ENCODE measurements at regions not wholly inside any gene's neighbourhood (a gene's known extent, or its start where the extent isn't known, plus 50 kb on each side); places are given as distances from the start of the nearest gene placed in this dataset.

GRCh38 chr4:83758285-83758684 lies 222.4 kb downstream of the GPAT3 start:
- no peaks in the 10 kb centered on the region for H3K4me1 Mint-ChIP-seq
- TF ChIP-seq, protein P1, sequence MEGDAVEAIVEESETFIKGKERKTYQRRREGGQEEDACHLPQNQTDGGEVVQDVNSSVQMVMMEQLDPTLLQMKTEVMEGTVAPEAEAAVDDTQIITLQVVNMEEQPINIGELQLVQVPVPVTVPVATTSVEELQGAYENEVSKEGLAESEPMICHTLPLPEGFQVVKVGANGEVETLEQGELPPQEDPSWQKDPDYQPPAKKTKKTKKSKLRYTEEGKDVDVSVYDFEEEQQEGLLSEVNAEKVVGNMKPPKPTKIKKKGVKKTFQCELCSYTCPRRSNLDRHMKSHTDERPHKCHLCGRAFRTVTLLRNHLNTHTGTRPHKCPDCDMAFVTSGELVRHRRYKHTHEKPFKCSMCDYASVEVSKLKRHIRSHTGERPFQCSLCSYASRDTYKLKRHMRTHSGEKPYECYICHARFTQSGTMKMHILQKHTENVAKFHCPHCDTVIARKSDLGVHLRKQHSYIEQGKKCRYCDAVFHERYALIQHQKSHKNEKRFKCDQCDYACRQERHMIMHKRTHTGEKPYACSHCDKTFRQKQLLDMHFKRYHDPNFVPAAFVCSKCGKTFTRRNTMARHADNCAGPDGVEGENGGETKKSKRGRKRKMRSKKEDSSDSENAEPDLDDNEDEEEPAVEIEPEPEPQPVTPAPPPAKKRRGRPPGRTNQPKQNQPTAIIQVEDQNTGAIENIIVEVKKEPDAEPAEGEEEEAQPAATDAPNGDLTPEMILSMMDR (IDR thresholded peaks at IDR 0.05): no peak
- 100% methylated on average over 1 of the region's 1 CpG for WGBS (ENCODE audit: insufficient coverage)
- no peak for ATAC-seq
- no peaks in the 10 kb centered on the region for H3K36me3 ChIP-seq (ENCODE audit: control insufficient read depth, insufficient read depth, low read length)
- no peak overlapping the region for H3K4me3 Mint-ChIP-seq
- no peaks in the 10 kb centered on the region for H3K9me3 ChIP-seq (ENCODE audit: control insufficient read depth, insufficient read depth, low read length)
- H3K36me3 Mint-ChIP-seq: no peaks in the 10 kb centered on the region
- H3K4me3 ChIP-seq (ENCODE audit: low read length): no peak overlapping the region
- no peaks in the 10 kb centered on the region for H3K9me3 Mint-ChIP-seq
- H3K4me1 ChIP-seq (ENCODE audit: control insufficient read depth, insufficient read depth, low read length): no peaks in the 10 kb centered on the region
- intact Hi-C loops (cut with micrococcal nuclease): no loop called here
- no peaks in the 10 kb centered on the region for H3K27me3 Mint-ChIP-seq (ENCODE audit: low read depth in 2 of 2)
- H3K27ac ChIP-seq (ENCODE audit: low read length): no peak overlapping the region
- no peak overlapping the region for H3K27ac Mint-ChIP-seq
- no peaks in the 10 kb centered on the region for H3K27me3 ChIP-seq (ENCODE audit: control insufficient read depth, insufficient read depth, low read length)
- no peak for DNase-seq

GRCh38 chr4:83757121-83757621 lies 221.3 kb downstream of the GPAT3 start:
- Histone ChIP-seq H3K9me3 (ENCODE audit: control insufficient read depth, insufficient read depth, low read length) (no peaks in the 10 kb centered on the region), H3K27ac (ENCODE audit: low read length) (no peak overlapping the region), H3K4me1 (ENCODE audit: control insufficient read depth, insufficient read depth, low read length) (no peaks in the 10 kb centered on the region), H3K27me3 (ENCODE audit: control insufficient read depth, insufficient read depth, low read length) (no peaks in the 10 kb centered on the region), H3K36me3 (ENCODE audit: control insufficient read depth, insufficient read depth, low read length) (no peaks in the 10 kb centered on the region), H3K4me3 (ENCODE audit: low read length) (no peak overlapping the region)
- Mint-ChIP-seq H3K36me3 (no peaks in the 10 kb centered on the region), H3K9me3 (peaks cover 0 to 2% of the 10 kb centered on the region in 2 donors), H3K27me3 (ENCODE audit: low read depth in 2 of 2) (no peaks in the 10 kb centered on the region), H3K4me3 (no peak overlapping the region), H3K4me1 (no peaks in the 10 kb centered on the region), H3K27ac (no peak overlapping the region)
- intact Hi-C loops (cut with micrococcal nuclease): no loop called here
- 72% methylated on average over 2 of the region's 2 CpGs for WGBS (ENCODE audit: insufficient coverage)
- TF ChIP-seq, protein P1 (IDR thresholded peaks at IDR 0.05): no peak
- ATAC-seq (no peak), DNase-seq (no peak)

GRCh38 chr4:83753260-83753659 lies 217.4 kb downstream of the GPAT3 start:
- no peak overlapping the region for H3K4me3 ChIP-seq (ENCODE audit: low read length)
- no peaks in the 10 kb centered on the region for H3K36me3 ChIP-seq (ENCODE audit: control insufficient read depth, insufficient read depth, low read length)
- intact Hi-C loops (cut with micrococcal nuclease): no loop called here
- Mint-ChIP-seq H3K27me3 (ENCODE audit: low read depth in 2 of 2) (peaks cover 5 to 8% of the 10 kb centered on the region in 2 donors), H3K27ac (no peak overlapping the region), H3K9me3 (peaks cover 0 to 5% of the 10 kb centered on the region in 2 donors), H3K4me1 (no peaks in the 10 kb centered on the region), H3K4me3 (no peak overlapping the region), H3K36me3 (no peaks in the 10 kb centered on the region)
- H3K9me3 ChIP-seq (ENCODE audit: control insufficient read depth, insufficient read depth, low read length): no peaks in the 10 kb centered on the region
- no peaks in the 10 kb centered on the region for H3K4me1 ChIP-seq (ENCODE audit: control insufficient read depth, insufficient read depth, low read length)
- DNase-seq: no peak
- H3K27ac ChIP-seq (ENCODE audit: low read length): no peak overlapping the region
- WGBS (ENCODE audit: insufficient coverage): 77% methylated on average over 2 of the region's 2 CpGs
- no peaks in the 10 kb centered on the region for H3K27me3 ChIP-seq (ENCODE audit: control insufficient read depth, insufficient read depth, low read length)
- TF ChIP-seq, protein P1 (IDR thresholded peaks at IDR 0.05): no peak
- no peak for ATAC-seq

GRCh38 chr4:83751336-83751949 lies 215.5 kb downstream of the GPAT3 start:
- no peaks in the 10 kb centered on the region for H3K36me3 Mint-ChIP-seq
- no peak overlapping the region for H3K27ac Mint-ChIP-seq
- TF ChIP-seq, protein P1 (IDR thresholded peaks at IDR 0.05): no peak
- H3K36me3 ChIP-seq (ENCODE audit: control insufficient read depth, insufficient read depth, low read length): no peaks in the 10 kb centered on the region
- DNase-seq (no peak), ATAC-seq (no peak)
- H3K4me3 ChIP-seq (ENCODE audit: low read length): no peak overlapping the region
- no peaks in the 10 kb centered on the region for H3K4me1 Mint-ChIP-seq
- intact Hi-C loops (cut with micrococcal nuclease): no loop called here
- H3K4me1 ChIP-seq (ENCODE audit: control insufficient read depth, insufficient read depth, low read length): no peaks in the 10 kb centered on the region
- H3K9me3 ChIP-seq (ENCODE audit: control insufficient read depth, insufficient read depth, low read length): no peaks in the 10 kb centered on the region
- H3K27me3 Mint-ChIP-seq (ENCODE audit: low read depth in 2 of 2): peaks cover 5 to 8% of the 10 kb centered on the region in 2 donors
- peaks cover 0 to 5% of the 10 kb centered on the region in 2 donors for H3K9me3 Mint-ChIP-seq
- WGBS (ENCODE audit: insufficient coverage): 74% methylated on average over 1 of the region's 1 CpG
- no peaks in the 10 kb centered on the region for H3K27me3 ChIP-seq (ENCODE audit: control insufficient read depth, insufficient read depth, low read length)
- no peak overlapping the region for H3K27ac ChIP-seq (ENCODE audit: low read length)
- H3K4me3 Mint-ChIP-seq: no peak overlapping the region
